Small intestine (tissue), 7 donors: ENCODE measurements at regions not wholly inside any gene's neighbourhood (a gene's known extent, or its start where the extent isn't known, plus 50 kb on each side); places are given as distances from the start of the nearest gene placed in this dataset.
"Not testable (repeated sequence)": the region's sequence is repeated elsewhere in the genome, so short reads cannot be mapped to it uniquely, and the experiment has no call there.

ENCODE experiments used
- DNase-seq, 2 donors: peaks; one replicate each; pipeline versions ENCODE4 v3.0.0 to v3.0.0-alpha.2; 2013
- FAIRE-seq: peaks from 2 replicates; lab custom pipeline; 2012; peaks lifted over from hg19 to GRCh38; lab: Jason Lieb, UNC
- H3K27ac ChIP-seq, 3 donors: one replicate each; pipeline ENCODE4 v1.5.1; 2013; ENCODE audit warnings: low read length in 2 of 3, mild to moderate bottlenecking in 2 of 3, control low read depth in 1 of 3, inconsistent platforms in 1 of 3, low read depth in 1 of 3, moderate library complexity in 1 of 3
- H3K27me3 ChIP-seq, 3 donors: one replicate each; pipeline ENCODE4 v1.6.1; 2013; ENCODE audit warnings: low read length in 3 of 3, inconsistent platforms in 1 of 3; ENCODE audit not compliant: control insufficient read depth in 3 of 3, insufficient read depth in 3 of 3
- H3K36me3 ChIP-seq, 3 donors: one replicate each; pipeline ENCODE4 v1.6.1; 2013; ENCODE audit warnings: low read length in 3 of 3, inconsistent platforms in 1 of 3, low read depth in 1 of 3, mild to moderate bottlenecking in 1 of 3, moderate library complexity in 1 of 3; ENCODE audit not compliant: control insufficient read depth in 3 of 3, insufficient read depth in 2 of 3
- H3K4me1 ChIP-seq, 3 donors: one replicate each; pipeline ENCODE4 v1.6.1; 2013; ENCODE audit warnings: low read length in 2 of 3, inconsistent platforms in 1 of 3, low read depth in 1 of 3, mild to moderate bottlenecking in 1 of 3, moderate library complexity in 1 of 3; ENCODE audit not compliant: control insufficient read depth in 3 of 3, insufficient read depth in 2 of 3
- H3K4me3 ChIP-seq, 3 donors: one replicate each; pipeline ENCODE4 v1.5.1; 2013; ENCODE audit warnings: low read length in 3 of 3, control low read depth in 1 of 3, inconsistent platforms in 1 of 3, low read depth in 1 of 3, mild to moderate bottlenecking in 1 of 3, moderate library complexity in 1 of 3
- H3K9me3 ChIP-seq, 2 donors: one replicate each; pipeline ENCODE4 v1.6.1; 2013; ENCODE audit warnings: low read depth in 1 of 2, low read length in 1 of 2; ENCODE audit not compliant: control insufficient read depth in 2 of 2, insufficient read depth in 1 of 2
- WGBS, 3 donors: extraction: QIAGEN DNeasy Blood & Tissue Kit; methylation state at CpG; one replicate each; pipeline ENCODE4 v1.1.7; 2013; 5-methylcytosine and 5-hydroxymethylcytosine counted together
- donor health status: healthy with polysubstance abuse.
- donor health status: control.
- donor health status: control.
- donor health status: Bipolar disorder and iron deficiency.
- donor health status: healthy.

- H3K4me3 ChIP-seq, H3K36me3 ChIP-seq, H3K27ac ChIP-seq, DNase-seq, H3K9me3 ChIP-seq, H3K27me3 ChIP-seq, H3K4me1 ChIP-seq, FAIRE-seq: not testable (repeated sequence)
- WGBS, 3 donors, result 83 to 93% (median 84%) methylated on average over 4 of the region's 4 CpGs
Measured at GRCh38 chr1:218520646-218521045, 175.5 kb downstream of the TGFB2 start.

DNA sequence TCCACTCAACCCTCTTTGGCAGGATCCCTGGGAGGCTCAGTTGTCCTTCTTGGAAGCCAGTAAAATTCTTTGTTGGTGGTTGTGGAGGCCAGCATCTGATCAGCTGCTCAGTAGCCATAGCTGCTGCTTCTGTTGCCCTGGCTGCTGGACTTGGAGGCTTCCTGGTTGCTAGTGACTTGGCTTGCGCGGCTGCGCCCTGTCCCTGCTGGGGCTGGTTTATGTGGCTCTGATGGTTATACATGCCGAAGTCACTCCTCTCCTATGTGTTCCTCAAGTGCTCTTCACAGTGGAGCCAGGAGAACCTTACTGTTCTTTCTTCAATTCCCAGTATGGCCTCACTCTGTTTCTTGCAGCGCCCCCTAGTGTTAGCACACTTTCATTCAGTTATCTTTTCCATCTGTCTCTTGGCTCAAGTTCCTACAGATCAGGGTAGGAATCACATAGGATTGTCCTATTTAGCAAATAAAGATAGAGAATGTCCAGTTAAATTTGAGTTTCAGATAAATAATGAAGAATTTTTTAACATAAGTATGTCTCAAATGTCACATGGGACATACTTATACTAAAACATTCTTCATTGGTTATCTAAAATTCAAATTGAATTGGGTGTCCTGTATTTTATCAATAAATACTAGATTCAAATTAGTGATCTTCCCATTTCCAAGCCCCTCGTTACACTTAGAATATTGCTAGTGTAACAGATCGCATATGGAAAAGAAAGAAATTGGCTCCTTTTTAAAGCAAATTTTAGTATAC lies 176.5 kb downstream of the TGFB2 start:
- DNase-seq (peak; percentile 17 to 57), FAIRE-seq (no peak)
- no peaks in the 10 kb centered on the region for H3K36me3 ChIP-seq
- no peaks in the 10 kb centered on the region for H3K27me3 ChIP-seq
- no peaks in the 10 kb centered on the region for H3K9me3 ChIP-seq
- no peaks in the 10 kb centered on the region for H3K4me1 ChIP-seq
- 70 to 81% (median 74%) methylated on average over 7 of the region's 7 CpGs for WGBS, 3 donors
- no peak overlapping the region for H3K4me3 ChIP-seq
- no peak overlapping the region for H3K27ac ChIP-seq

DNA sequence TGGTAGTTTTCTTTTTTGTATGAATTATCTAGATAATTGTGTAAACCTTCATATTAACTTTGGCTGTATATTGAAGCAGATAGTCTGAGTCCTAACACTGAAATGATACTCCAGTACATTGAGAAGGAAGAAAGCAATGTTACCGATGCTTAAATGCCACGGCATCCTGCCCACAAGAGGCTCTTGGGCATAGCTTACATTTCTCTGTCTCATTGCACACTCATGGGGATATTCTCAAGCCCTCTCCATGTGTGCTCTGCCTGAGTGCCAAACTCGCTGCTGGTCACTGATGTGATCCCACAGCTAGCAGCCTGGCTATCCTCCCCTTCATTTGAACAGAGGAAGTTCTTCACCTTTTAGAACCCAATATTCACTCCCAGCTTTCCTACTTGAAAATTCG lies 179.4 kb downstream of the TGFB2 start:
- H3K36me3 ChIP-seq, result no peaks in the 10 kb centered on the region
- DNase-seq (no peak), FAIRE-seq (no peak)
- peaks cover 0 to 3% (median 0%) of the 10 kb centered on the region in 3 donors for H3K27me3 ChIP-seq
- H3K4me1 ChIP-seq, result no peaks in the 10 kb centered on the region
- WGBS, 3 donors, result 47 to 61% (median 54%) methylated on average over 4 of the region's 4 CpGs
- H3K9me3 ChIP-seq, result no peaks in the 10 kb centered on the region
- no peak overlapping the region for H3K4me3 ChIP-seq
- no peak overlapping the region for H3K27ac ChIP-seq

DNA sequence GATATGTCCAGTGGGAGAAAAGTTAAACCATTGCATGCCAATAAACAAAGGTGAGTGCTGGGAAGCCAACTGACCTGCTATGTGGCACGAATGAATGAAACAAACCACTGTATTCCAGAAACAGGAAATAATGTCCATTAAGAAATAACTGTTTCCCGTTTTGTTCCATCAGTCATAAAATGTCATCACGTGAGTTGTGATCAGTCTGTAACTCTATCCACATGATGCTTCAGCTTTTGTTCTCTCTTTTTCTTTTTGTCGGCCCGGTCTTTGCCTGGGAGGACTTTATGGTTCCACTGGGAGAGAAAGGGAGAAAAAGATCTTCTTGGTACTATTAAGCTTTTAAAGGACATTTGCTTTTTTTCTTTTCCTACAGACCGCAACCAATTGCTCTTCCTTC lies 179.9 kb downstream of the TGFB2 start:
- Histone ChIP-seq H3K27me3 (peaks cover 0 to 3% (median 0%) of the 10 kb centered on the region in 3 donors), H3K36me3 (no peaks in the 10 kb centered on the region), H3K4me1 (no peaks in the 10 kb centered on the region), H3K4me3 (no peak overlapping the region), H3K9me3 (no peaks in the 10 kb centered on the region), H3K27ac (no peak overlapping the region)
- FAIRE-seq (no peak), DNase-seq (no peak)
- 59 to 71% (median 61%) methylated on average over 6 of the region's 6 CpGs for WGBS, 3 donors

DNA sequence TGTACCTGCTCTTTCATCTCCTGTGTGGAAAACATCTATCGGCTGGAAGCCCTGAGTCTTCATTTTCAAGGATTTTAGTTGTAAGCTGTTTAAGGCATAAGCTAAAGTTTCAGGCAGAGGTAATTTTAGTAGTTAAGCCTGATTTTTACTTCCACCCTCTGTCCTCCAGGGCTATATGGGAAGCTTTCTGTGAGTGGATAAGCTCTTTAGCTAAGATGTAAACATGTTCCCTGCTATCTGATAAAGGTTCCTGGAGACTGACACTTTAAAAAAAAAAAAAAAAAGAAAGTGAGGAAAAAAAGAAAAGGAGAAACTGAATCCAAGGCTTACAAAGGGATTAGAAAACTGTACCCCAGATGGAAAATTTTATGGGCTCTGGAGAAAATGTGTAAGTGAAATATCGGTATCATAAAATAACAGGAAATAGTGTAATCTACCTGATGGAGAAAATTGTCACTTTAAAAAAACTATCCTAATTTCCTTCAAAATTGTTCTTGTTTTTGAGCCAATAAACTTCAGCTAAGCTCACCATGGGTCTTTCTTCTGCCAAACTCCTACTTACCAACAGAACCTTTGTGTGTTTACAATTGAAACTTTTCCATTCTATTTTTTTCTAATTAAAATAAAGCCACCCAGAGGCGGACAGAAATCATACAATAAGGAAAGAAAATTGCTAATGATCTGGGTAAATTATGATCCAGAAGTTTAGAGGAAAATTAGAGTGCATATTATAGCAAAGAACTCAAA lies 180.5 kb downstream of the TGFB2 start:
- no peaks in the 10 kb centered on the region for H3K4me1 ChIP-seq
- FAIRE-seq (no peak), DNase-seq (no peak)
- H3K36me3 ChIP-seq, result no peaks in the 10 kb centered on the region
- no peak overlapping the region for H3K27ac ChIP-seq
- no peak overlapping the region for H3K4me3 ChIP-seq
- H3K27me3 ChIP-seq, result peaks cover 0 to 3% (median 0%) of the 10 kb centered on the region in 3 donors
- H3K9me3 ChIP-seq, result no peaks in the 10 kb centered on the region
- 76 to 85% (median 83%) methylated on average over 3 of the region's 3 CpGs for WGBS, 3 donors

GRCh38 chr1:218526198-218526580 lies 181.1 kb downstream of the TGFB2 start:
- no peak overlapping the region for H3K4me3 ChIP-seq
- no peaks in the 10 kb centered on the region for H3K9me3 ChIP-seq
- H3K27me3 ChIP-seq, result peaks cover 0 to 3% (median 0%) of the 10 kb centered on the region in 3 donors
- no peak overlapping the region for H3K27ac ChIP-seq
- WGBS, 3 donors, result 12 to 65% (median 41%) methylated on average over 1 of the region's 1 CpG
- DNase-seq (no peak), FAIRE-seq (no peak)
- H3K36me3 ChIP-seq, result no peaks in the 10 kb centered on the region
- no peaks in the 10 kb centered on the region for H3K4me1 ChIP-seq

DNA sequence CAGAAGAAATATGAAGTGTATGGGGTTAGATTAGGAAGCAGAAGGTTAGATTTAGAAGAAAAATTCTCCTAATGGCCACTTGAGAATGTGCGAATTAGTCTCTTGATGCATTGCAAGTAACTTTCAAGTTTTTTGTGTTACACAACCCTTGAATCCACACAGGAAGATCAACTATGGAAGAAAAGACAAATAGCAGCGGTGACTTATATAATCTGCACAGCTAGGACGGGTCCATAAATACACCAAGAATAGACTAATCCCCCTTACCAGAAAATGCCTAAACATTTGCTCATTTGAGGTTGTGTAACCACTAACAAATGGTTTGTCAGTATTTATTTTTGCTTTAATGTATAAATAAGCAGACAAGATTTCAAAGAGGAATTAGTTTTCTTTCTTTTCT lies 182.6 kb downstream of the TGFB2 start:
- DNase-seq, result no peak
- peaks cover 0 to 3% (median 0%) of the 10 kb centered on the region in 3 donors for H3K27me3 ChIP-seq
- WGBS, 3 donors, result 76 to 82% (median 78%) methylated on average over 3 of the region's 3 CpGs
- H3K4me3 ChIP-seq, result no peak overlapping the region
- no peak for FAIRE-seq
- no peak overlapping the region for H3K27ac ChIP-seq
- no peaks in the 10 kb centered on the region for H3K36me3 ChIP-seq
- no peaks in the 10 kb centered on the region for H3K4me1 ChIP-seq
- no peaks in the 10 kb centered on the region for H3K9me3 ChIP-seq

DNA sequence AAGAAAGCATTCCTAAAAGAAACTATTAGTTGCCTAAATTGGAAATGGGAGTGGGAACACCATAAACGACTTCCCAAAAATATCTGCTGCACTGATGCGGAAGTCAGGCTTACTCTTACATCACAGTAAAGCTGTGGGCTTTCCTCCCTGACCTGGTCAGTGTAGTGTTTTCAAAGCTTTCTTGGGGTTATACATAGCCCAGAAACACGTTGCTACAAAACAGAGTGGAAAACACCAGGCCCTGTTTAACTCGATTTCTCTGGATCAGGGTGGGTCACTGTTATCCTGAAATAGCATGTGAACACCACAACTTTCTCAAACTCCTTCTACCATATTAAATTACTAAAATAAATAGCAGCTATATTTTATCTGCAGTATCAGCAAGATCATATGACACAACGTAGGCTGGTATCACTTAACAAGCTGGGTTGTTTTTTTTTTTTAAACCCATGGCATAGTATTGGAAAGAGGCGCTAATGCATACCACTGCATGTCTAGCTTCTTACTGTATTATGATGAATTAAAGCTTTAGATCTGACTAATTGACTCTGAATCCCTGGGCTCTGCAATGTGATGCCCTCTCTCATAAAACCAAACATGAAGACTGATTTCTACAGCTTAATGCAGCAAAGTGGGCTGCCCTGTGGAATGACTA lies 184.6 kb downstream of the TGFB2 start:
- Histone ChIP-seq H3K4me1 (no peaks in the 10 kb centered on the region), H3K27ac (no peak overlapping the region), H3K9me3 (no peaks in the 10 kb centered on the region), H3K36me3 (no peaks in the 10 kb centered on the region), H3K4me3 (no peak overlapping the region), H3K27me3 (peaks cover 0 to 3% (median 0%) of the 10 kb centered on the region in 3 donors)
- FAIRE-seq (no peak), DNase-seq (no peak)
- WGBS, 3 donors, result 55 to 64% (median 63%) methylated on average over 6 of the region's 6 CpGs
